H1 (cell line): ENCODE measurements at regions not wholly inside any gene's neighbourhood (a gene's known extent, or its start where the extent isn't known, plus 50 kb on each side); places are given as distances from the start of the nearest gene placed in this dataset.

Experiments
- CTCF ChIA-PET: fragments of 300-600 bp; sonication (Branson Sonifier 250); formaldehyde crosslinking; loops from one replicate; lab custom pipeline; 2021; ENCODE audit not compliant: partially characterized antibody; lab: Charles Lee
- POLR2A ChIA-PET: fragments of 300-600 bp; sonication (Branson Sonifier 250); formaldehyde crosslinking; loops from one replicate; lab custom pipeline; 2021; ENCODE audit warnings: inconsistent platforms; ENCODE audit not compliant: partially characterized antibody; lab: Charles Lee
- DNase-seq, 2 experiments: peaks; one replicate each; pipeline versions ENCODE4 v3.0.0 to v3.0.0-alpha.2; 2010 to 2022; ENCODE audit warnings: low spot score in 2 of 2, low read depth in 1 of 2, mixed read lengths in 1 of 2
- FAIRE-seq: peaks from 2 replicates; lab custom pipeline; 2011; peaks lifted over from hg19 to GRCh38; lab: Jason Lieb, UNC
- H2AFZ ChIP-seq: 2 replicates; pipeline ENCODE4 v1.8.1; 2012; ENCODE audit warnings: low read length, inconsistent platforms
- H2AK5ac ChIP-seq: 2 replicates; pipeline ENCODE4 v1.6.1; 2013; ENCODE audit warnings: low read depth, low read length
- H2BK120ac ChIP-seq: replicated peaks from 2 replicates; pipeline ENCODE3; 2013; ENCODE audit warnings: low read depth, low read length, inconsistent platforms
- H2BK12ac ChIP-seq: 2 replicates; pipeline ENCODE4 v1.6.1; 2013; ENCODE audit warnings: low read depth, low read length
- H2BK15ac ChIP-seq: 2 replicates; pipeline ENCODE4 v1.6.1; 2013; ENCODE audit warnings: low read length
- H2BK20ac ChIP-seq: 2 replicates; pipeline ENCODE4 v1.6.1; 2013; ENCODE audit warnings: low read length
- H2BK5ac ChIP-seq: 2 replicates; pipeline ENCODE4 v1.6.1; 2013; ENCODE audit warnings: low read depth, low read length
- H3K14ac ChIP-seq: 2 replicates; pipeline ENCODE4 v1.6.1; 2013; ENCODE audit warnings: inconsistent platforms; ENCODE audit not compliant: insufficient read length
- H3K18ac ChIP-seq: 2 replicates; pipeline ENCODE4 v1.6.1; 2013; ENCODE audit warnings: low read length; ENCODE audit errors: extremely low read depth
- H3K23ac ChIP-seq: 2 replicates; pipeline ENCODE4 v1.6.1; 2013; ENCODE audit warnings: inconsistent platforms; ENCODE audit not compliant: insufficient read length
- H3K23me2 ChIP-seq: 2 replicates; pipeline ENCODE4 v1.6.1; 2013; ENCODE audit warnings: low read depth, low read length
- H3K27ac ChIP-seq: 2 replicates; pipeline ENCODE4 v1.6.1; 2011; ENCODE audit warnings: low read depth, low read length, inconsistent platforms
- H3K27me3 ChIP-seq, 4 experiments: replicated peaks in 1 of 4; 1 replicate in 1 of 4; 2 replicates in 3 of 4; pipeline versions ENCODE4 v1.6.1 to v1.8.1; 2011 to 2013; ENCODE audit warnings: low read length in 3 of 4, mild to moderate bottlenecking in 3 of 4, inconsistent platforms in 2 of 4, mixed read lengths in 2 of 4, moderate library complexity in 1 of 4; ENCODE audit not compliant: control insufficient read depth in 3 of 4, insufficient read depth in 3 of 4; ENCODE audit errors: extremely low read depth in 1 of 4
- H3K36me3 ChIP-seq, 4 experiments: 2 replicates each; pipeline versions ENCODE4 v1.6.1 to v1.8.1; 2011 to 2013; ENCODE audit warnings: mild to moderate bottlenecking in 4 of 4, low read length in 3 of 4, moderate library complexity in 2 of 4, control low read depth in 1 of 4, inconsistent platforms in 1 of 4; ENCODE audit not compliant: insufficient read depth in 4 of 4, control insufficient read depth in 2 of 4
- H3K4ac ChIP-seq: replicated peaks from 2 replicates; pipeline ENCODE3; 2013; ENCODE audit warnings: low read length, low read depth, mixed read lengths, inconsistent platforms; ENCODE audit not compliant: insufficient read length
- H3K4me1 ChIP-seq, 4 experiments: replicated peaks in 1 of 4; 1 replicate in 1 of 4; 2 replicates in 3 of 4; pipeline versions ENCODE4 v1.6.1 to v1.8.1; 2011 to 2013; ENCODE audit warnings: low read length in 3 of 4, inconsistent platforms in 2 of 4, mixed read lengths in 1 of 4; ENCODE audit not compliant: insufficient read depth in 4 of 4, control insufficient read depth in 3 of 4
- H3K4me2 ChIP-seq, 2 experiments: 2 replicates each; pipeline versions ENCODE4 v1.6.1 to v1.8.1; 2011 to 2013; ENCODE audit warnings: low read depth in 2 of 2, low read length in 2 of 2, control low read depth in 1 of 2, inconsistent platforms in 1 of 2, mild to moderate bottlenecking in 1 of 2; ENCODE audit not compliant: insufficient read depth in 1 of 2
- H3K4me3 ChIP-seq, 4 experiments: fragments of 200-600, 300-600 bp in 1 of 4; sonication (generic), shearing (Covaris generic), sonication (Bioruptor Twin) in 1 of 4; 2 replicates each; pipeline versions ENCODE4 v1.5.1 to v1.8.1; 2011 to 2016; ENCODE audit warnings: low read length in 4 of 4, low read depth in 3 of 4, control low read depth in 2 of 4, inconsistent platforms in 2 of 4, mild to moderate bottlenecking in 2 of 4, mixed read lengths in 1 of 4, moderate library complexity in 1 of 4; ENCODE audit not compliant: insufficient read depth in 2 of 4; ENCODE audit errors: extremely low read depth in 1 of 4
- H3K56ac ChIP-seq: replicated peaks from 2 replicates; pipeline ENCODE3; 2013; ENCODE audit warnings: low read depth, mild to moderate bottlenecking, mixed read lengths, low read length, inconsistent platforms; ENCODE audit not compliant: insufficient read length
- H3K79me1 ChIP-seq: 2 replicates; pipeline ENCODE4 v1.6.1; 2013; ENCODE audit warnings: low read depth, low read length, control low read depth
- H3K79me2 ChIP-seq, 2 experiments: 2 replicates each; pipeline versions ENCODE4 v1.6.1 to v1.8.1; 2012 to 2013; ENCODE audit warnings: low read length in 2 of 2, mild to moderate bottlenecking in 2 of 2, inconsistent platforms in 1 of 2; ENCODE audit not compliant: insufficient read depth in 2 of 2, control insufficient read depth in 1 of 2
- H3K9ac ChIP-seq, 4 experiments: replicated peaks in 1 of 4; 1 replicate in 1 of 4; 2 replicates in 3 of 4; pipeline versions ENCODE4 v1.6.1 to v1.8.1; 2011 to 2013; ENCODE audit warnings: low read depth in 3 of 4, low read length in 3 of 4, control low read depth in 2 of 4, mild to moderate bottlenecking in 2 of 4, moderate library complexity in 2 of 4, inconsistent platforms in 1 of 4; ENCODE audit errors: extremely low read depth in 1 of 4
- H3K9me3 ChIP-seq, 2 experiments: 2 replicates each; pipeline versions ENCODE4 v1.6.1 to v1.8.1; 2012 to 2013; ENCODE audit warnings: mild to moderate bottlenecking in 2 of 2, moderate library complexity in 2 of 2, control low read depth in 1 of 2, inconsistent platforms in 1 of 2, low read depth in 1 of 2, low read length in 1 of 2, mixed read lengths in 1 of 2; ENCODE audit not compliant: insufficient read depth in 2 of 2
- H4K20me1 ChIP-seq, 2 experiments: replicated peaks in 1 of 2; 2 replicates each; pipeline versions ENCODE3 to v1.8.1; 2011 to 2013; ENCODE audit warnings: inconsistent platforms in 2 of 2, low read length in 2 of 2, mild to moderate bottlenecking in 1 of 2; ENCODE audit not compliant: insufficient read depth in 2 of 2, control insufficient read depth in 1 of 2
- H4K5ac ChIP-seq: 2 replicates; pipeline ENCODE4 v1.6.1; 2013; ENCODE audit warnings: low read length, low read depth, mixed read lengths, inconsistent platforms; ENCODE audit not compliant: insufficient read length
- H4K8ac ChIP-seq: 2 replicates; pipeline ENCODE4 v1.8.0; 2013; ENCODE audit warnings: mild to moderate bottlenecking, moderate library complexity, low read length, inconsistent platforms; ENCODE audit not compliant: insufficient read depth; ENCODE audit errors: extremely low read depth
- H4K91ac ChIP-seq: replicated peaks from 2 replicates; pipeline ENCODE3; 2013; ENCODE audit warnings: low read length, mixed read lengths, inconsistent platforms; ENCODE audit not compliant: insufficient read length
- ASH2L ChIP-seq: fragments of 200-600, 300-600 bp; sonication (generic); IDR thresholded peaks from one replicate; pipeline ENCODE4 v1.7.1; 2017; ENCODE audit warnings: low read length
- CEBPB ChIP-seq: IDR thresholded peaks from 2 replicates; pipeline ENCODE4 v1.6.1; 2012; ENCODE audit warnings: low read depth, low read length
- JUN ChIP-seq: IDR thresholded peaks from 2 replicates; pipeline ENCODE4 v1.6.1; 2011; ENCODE audit warnings: low read depth, mild to moderate bottlenecking, improper control_type of control experiment, low read length
- KDM5A ChIP-seq: fragments of 200-600 bp; IDR thresholded peaks from 2 replicates; pipeline ENCODE4 v1.7.1; 2012; ENCODE audit warnings: mild to moderate bottlenecking, low read length, inconsistent platforms, mixed read lengths
- MAFK ChIP-seq: IDR thresholded peaks from 2 replicates; pipeline ENCODE4 v1.6.1; 2012; ENCODE audit warnings: low read depth, mild to moderate bottlenecking, improper control_type of control experiment, low read length
- RAD21 ChIP-seq, 2 experiments: IDR thresholded peaks in 1 of 2; conservative IDR thresholded peaks in 1 of 2; 2 replicates each; pipeline ENCODE4 v1.6.1; 2011; ENCODE audit warnings: low read depth in 2 of 2, low read length in 2 of 2, improper control_type of control experiment in 1 of 2, inconsistent platforms in 1 of 2, mild to moderate bottlenecking in 1 of 2, moderate library complexity in 1 of 2
- RFX5 ChIP-seq: IDR thresholded peaks from 2 replicates; pipeline ENCODE4 v1.6.1; 2011; ENCODE audit warnings: low read depth, low read length, improper control_type of control experiment, borderline replicate concordance
- RNF2 ChIP-seq: fragments of 200-900, 300-1000 bp; sonication (generic); IDR thresholded peaks from 2 replicates; pipeline ENCODE4 v1.7.1; 2016; ENCODE audit warnings: borderline replicate concordance, low read depth, mild to moderate bottlenecking, antibody characterized with exemption, low read length; ENCODE audit not compliant: poor library complexity, severe bottlenecking; ENCODE audit errors: missing control alignments
- RXRA ChIP-seq: IDR thresholded peaks from 2 replicates; pipeline ENCODE4 v1.6.1; 2011; ENCODE audit warnings: low read depth, mild to moderate bottlenecking, low read length, moderate library complexity; ENCODE audit not compliant: insufficient read depth
- SAP30 ChIP-seq: fragments of 300-600 bp; sonication (generic); IDR thresholded peaks from 2 replicates; pipeline ENCODE4 v1.7.1; 2012; ENCODE audit warnings: low read length, moderate library complexity, mild to moderate bottlenecking, inconsistent platforms; ENCODE audit not compliant: insufficient read depth, insufficient replicate concordance
- TAF1 ChIP-seq: IDR thresholded peaks from 2 replicates; pipeline ENCODE4 v1.6.1; 2011; ENCODE audit warnings: mild to moderate bottlenecking, low read depth, low read length
- TAF7 ChIP-seq: optimal IDR thresholded peaks from 2 replicates; pipeline ENCODE3; 2011; ENCODE audit warnings: low read depth, mild to moderate bottlenecking, inconsistent platforms, low read length, moderate library complexity, borderline replicate concordance
- TEAD4 ChIP-seq: IDR thresholded peaks from 2 replicates; pipeline ENCODE4 v1.6.1; 2012; ENCODE audit warnings: low read depth, low read length, inconsistent platforms, mixed read lengths
- WGBS, 2 experiments: shearing (Covaris generic) in 1 of 2; methylation state at CpG; one replicate each; pipeline versions ENCODE4 v1.1.6 to v1.1.7; 2013 to 2015; ENCODE audit warnings: low lambda C conversion rate in 2 of 2, mixed read lengths in 2 of 2, inconsistent platforms in 1 of 2, low coverage in 1 of 2, missing lambda C conversion rate in 1 of 2; ENCODE audit not compliant: insufficient replicate concordance in 2 of 2, insufficient coverage in 1 of 2, insufficient read length in 1 of 2; ENCODE audit errors: extremely low coverage in 1 of 2, missing lambda C conversion rate in 1 of 2; 5-methylcytosine and 5-hydroxymethylcytosine counted together

GRCh38 chr3:127136706-127137105 lies 56.2 kb upstream of the PRR23E start:
- no peak for DNase-seq
- no peaks in the 10 kb centered on the region for H3K79me2 ChIP-seq
- H3K23ac ChIP-seq, result no peak overlapping the region
- no peak overlapping the region for H2AFZ ChIP-seq
- H3K9ac ChIP-seq, result no peak overlapping the region
- H3K4me3 ChIP-seq, result no peak overlapping the region
- H3K14ac ChIP-seq, result no peak overlapping the region
- peaks cover 5 to 31% (median 19%) of the 10 kb centered on the region in 4 experiments for H3K4me1 ChIP-seq
- H4K5ac ChIP-seq, result no peak overlapping the region
- H2BK120ac ChIP-seq, result no peak overlapping the region
- ChIA-PET CTCF (interaction anchor here (0.6 to 1.8 kb wide), 3 partner anchors 16 to 75 kb away, joined by 3 to 4 read pairs (median 3); no protein-coding TSS in a partner anchor), POLR2A (no interaction called here)
- H3K27me3 ChIP-seq, result peaks cover 3 to 27% (median 26%) of the 10 kb centered on the region in 4 experiments
- no peaks in the 10 kb centered on the region for H3K9me3 ChIP-seq
- FAIRE-seq, result no peak
- peaks cover 0 to 1% of the 10 kb centered on the region in 2 experiments for H4K20me1 ChIP-seq
- H3K23me2 ChIP-seq, result no peaks in the 10 kb centered on the region; the same call in 1 of the 2 replicates
- H4K91ac ChIP-seq, result no peak overlapping the region
- H3K27ac ChIP-seq, result no peak overlapping the region
- no peak overlapping the region for H2BK12ac ChIP-seq
- H2BK20ac ChIP-seq, result no peak overlapping the region
- no peak overlapping the region for H2BK5ac ChIP-seq
- TF ChIP-seq RXRA (no peak), TEAD4 (no peak), SAP30 (no peak), TAF7 (no peak), TAF1 (no peak), MAFK (no peak), RFX5 (no peak), ASH2L (no peak), RNF2 (no peak), KDM5A (no peak), RAD21 (IDR thresholded peaks at IDR 0.05 in 1 of 2, conservative IDR thresholded peaks at IDR 0.05 in 1 of 2; ENCODE audit: low read depth in 2 of 2, low read length in 2 of 2) (no peak), CEBPB (no peak), JUN (no peak)
- no peaks in the 10 kb centered on the region for H3K79me1 ChIP-seq
- H2AK5ac ChIP-seq, result no peak overlapping the region
- H3K18ac ChIP-seq, result no peak overlapping the region
- H3K4me2 ChIP-seq, result no peak overlapping the region
- 86% methylated on average over 4 of the region's 4 CpGs; no CpG with 5 or more reads in 1 of the 2 experiments for WGBS, 2 experiments
- H3K56ac ChIP-seq, result no peak overlapping the region
- no peak overlapping the region for H3K4ac ChIP-seq
- H4K8ac ChIP-seq, result no peak overlapping the region
- no peaks in the 10 kb centered on the region for H3K36me3 ChIP-seq
- H2BK15ac ChIP-seq, result no peak overlapping the region
